Endothelial cell of umbilical vein (primary cell): ENCODE measurements at regions not wholly inside any gene's neighbourhood (a gene's known extent, or its start where the extent isn't known, plus 50 kb on each side); places are given as distances from the start of the nearest gene placed in this dataset.

ENCODE experiments used
- BruUV-seq: library from RNA; stranded (reverse); fragments of 400-500 nt; replicated peaks from 2 replicates; lab custom pipeline; 2021; lab: Mats Ljungman, UMichigan
- CTCF ChIA-PET: fragments of 300-600, 350-600 bp; sonication (Branson Sonifier 250); formaldehyde crosslinking; loops from one replicate; lab custom pipeline; 2021; ENCODE audit warnings: antibody characterized with exemption, inconsistent platforms; lab: Charles Lee
- POLR2A ChIA-PET: fragments of 300-600, 350-600 bp; sonication (Branson Sonifier 250); formaldehyde crosslinking; loops from one replicate; lab custom pipeline; 2021; ENCODE audit warnings: antibody characterized with exemption, inconsistent platforms; lab: Charles Lee
- DNase-seq: peaks from one replicate; pipeline ENCODE4 v3.0.0-alpha.2; 2011; ENCODE audit warnings: low read depth, low spot score
- FAIRE-seq: peaks from 2 replicates; lab custom pipeline; 2011; peaks lifted over from hg19 to GRCh38; lab: Jason Lieb, UNC
- H2AFZ ChIP-seq: 2 replicates; pipeline ENCODE4 v1.6.0; 2012; ENCODE audit warnings: low read depth, low read length, control low read depth, inconsistent platforms
- H3K27ac ChIP-seq: 2 replicates; pipeline ENCODE4 v1.5.1; 2011; ENCODE audit warnings: low read depth, mild to moderate bottlenecking, control low read depth, low read length, moderate library complexity; ENCODE audit not compliant: insufficient read depth
- H3K27me3 ChIP-seq, 2 experiments: 2 replicates each; pipeline versions ENCODE4 v1.6.0 to v1.6.1; 2011; ENCODE audit warnings: low read length in 2 of 2, mixed read lengths in 1 of 2; ENCODE audit not compliant: control insufficient read depth in 2 of 2, insufficient read depth in 2 of 2
- H3K36me3 ChIP-seq, 2 experiments: 2 replicates in 1 of 2; 3 replicates in 1 of 2; pipeline ENCODE4 v1.5.1; 2011; ENCODE audit warnings: low read length in 2 of 2, mild to moderate bottlenecking in 1 of 2, moderate library complexity in 1 of 2; ENCODE audit not compliant: control insufficient read depth in 2 of 2, insufficient read depth in 2 of 2; ENCODE audit errors: extremely low read depth in 1 of 2
- H3K4me1 ChIP-seq: 3 replicates; pipeline ENCODE4 v1.5.1; 2011; ENCODE audit warnings: mild to moderate bottlenecking, low read length; ENCODE audit not compliant: control insufficient read depth, insufficient read depth; ENCODE audit errors: extremely low read depth
- H3K4me2 ChIP-seq: 2 replicates; pipeline ENCODE4 v1.6.1; 2011; ENCODE audit warnings: low read length, control low read depth, mixed read lengths; ENCODE audit not compliant: insufficient read depth
- H3K4me3 ChIP-seq, 3 experiments: fragments of 200-600 bp in 1 of 3; sonication (generic), shearing (Covaris generic) in 1 of 3; replicated peaks in 1 of 3; 2 replicates each; pipeline ENCODE4 v1.5.1; 2011 to 2016; ENCODE audit warnings: control low read depth in 3 of 3, low read length in 3 of 3, mild to moderate bottlenecking in 2 of 3, inconsistent platforms in 1 of 3, low read depth in 1 of 3, moderate library complexity in 1 of 3; ENCODE audit not compliant: insufficient read depth in 1 of 3
- H3K79me2 ChIP-seq: 2 replicates; pipeline ENCODE4 v1.6.0; 2012; ENCODE audit warnings: low read length, inconsistent platforms; ENCODE audit not compliant: control insufficient read depth, insufficient read depth
- H3K9ac ChIP-seq: replicated peaks from 2 replicates; pipeline ENCODE3; 2011; ENCODE audit warnings: low read length, control low read depth; ENCODE audit not compliant: insufficient read depth; ENCODE audit errors: extremely low read depth
- H3K9me1 ChIP-seq: replicated peaks from 3 replicates; pipeline ENCODE4 v1.6.0; 2011; ENCODE audit warnings: mild to moderate bottlenecking, low read length; ENCODE audit not compliant: control insufficient read depth, insufficient read depth; ENCODE audit errors: extremely low read depth
- H3K9me3 ChIP-seq: replicated peaks from 2 replicates; pipeline ENCODE4 v1.5.1; 2012; ENCODE audit warnings: low read length, inconsistent platforms; ENCODE audit not compliant: control insufficient read depth, insufficient read depth
- H4K20me1 ChIP-seq: replicated peaks from 2 replicates; pipeline ENCODE3; 2011; ENCODE audit warnings: mild to moderate bottlenecking, low read length; ENCODE audit not compliant: control insufficient read depth, insufficient read depth; ENCODE audit errors: extremely low read depth
- EZH2 ChIP-seq: IDR thresholded peaks from 2 replicates; pipeline ENCODE4 v1.6.1; 2012; ENCODE audit warnings: borderline replicate concordance, low read depth, mild to moderate bottlenecking, moderate library complexity, low read length, inconsistent platforms; ENCODE audit not compliant: severe bottlenecking
- FOS ChIP-seq: IDR thresholded peaks from 2 replicates; pipeline ENCODE4 v1.6.1; 2011; ENCODE audit warnings: mild to moderate bottlenecking, low read length, moderate library complexity, borderline replicate concordance; ENCODE audit not compliant: insufficient read depth
- GATA2 ChIP-seq: IDR thresholded peaks from 2 replicates; pipeline ENCODE4 v1.7.0; 2011; ENCODE audit warnings: low read depth, mild to moderate bottlenecking, moderate library complexity, mixed read lengths, low read length; ENCODE audit not compliant: insufficient read length, insufficient read depth
- JUN ChIP-seq: IDR thresholded peaks from 2 replicates; pipeline ENCODE4 v1.6.1; 2011; ENCODE audit warnings: borderline replicate concordance, low read depth; ENCODE audit not compliant: insufficient read length, insufficient read depth
- MAX ChIP-seq: IDR thresholded peaks from 2 replicates; pipeline ENCODE4 v1.6.1; 2011; ENCODE audit not compliant: insufficient read depth, insufficient read length
- MYC ChIP-seq: IDR thresholded peaks from one replicate; pipeline ENCODE4 v1.6.1; 2011; ENCODE audit warnings: mild to moderate bottlenecking, low read depth, low read length
- POLR2A ChIP-seq: IDR thresholded peaks from 2 replicates; pipeline ENCODE4 v1.6.1; 2012; ENCODE audit warnings: low read depth, mild to moderate bottlenecking, control low read depth, low read length
- POLR2AphosphoS5 ChIP-seq: IDR thresholded peaks from 2 replicates; pipeline ENCODE4 v1.6.1; 2012; ENCODE audit warnings: low read depth, mild to moderate bottlenecking, control low read depth, low read length, moderate library complexity; ENCODE audit not compliant: insufficient read depth
- dilution Hi-C: fragments of 300-500 bp; cut with MboI; formaldehyde crosslinking; loops from one replicate; pipeline ENCODE4 v1.15.0; 2019; ENCODE audit warnings: low sequenced_read_pairs; ENCODE audit not compliant: extremely low pct_ligation_motif_present
- intact Hi-C: fragments of 100-400 bp; cut with micrococcal nuclease; formaldehyde crosslinking; loops from one replicate; pipeline ENCODE4 v1.10.0; 2022
- TF ChIP-seq, protein P1 (sequence below), 2 donors: IDR thresholded peaks; 1 replicate in 1 of 2; 2 replicates in 1 of 2; pipeline ENCODE4 v1.5.1; 2011; ENCODE audit warnings: low read length in 2 of 2, mild to moderate bottlenecking in 2 of 2, moderate library complexity in 2 of 2, control low read depth in 1 of 2, inconsistent platforms in 1 of 2, low read depth in 1 of 2; ENCODE audit not compliant: insufficient read depth in 1 of 2; ENCODE audit errors: extremely low read depth in 1 of 2

- no peaks in the 10 kb centered on the region for H3K27me3 ChIP-seq
- no TSS peak for BruUV-seq
- no peaks in the 10 kb centered on the region for H3K36me3 ChIP-seq
- H3K9ac ChIP-seq: no peak overlapping the region
- dilution Hi-C loops: no loop called here
- H3K79me2 ChIP-seq: no peaks in the 10 kb centered on the region
- no peak overlapping the region for H3K4me3 ChIP-seq
- FAIRE-seq (no peak), DNase-seq (no peak)
- CTCF ChIA-PET: no interaction called here
- no peak overlapping the region for H2AFZ ChIP-seq
- POLR2A ChIA-PET: no interaction called here
- no peaks in the 10 kb centered on the region for H3K4me1 ChIP-seq
- no peak overlapping the region for H3K4me2 ChIP-seq
- no peaks in the 10 kb centered on the region for H4K20me1 ChIP-seq
- H3K9me1 ChIP-seq: no peaks in the 10 kb centered on the region
- H3K27ac ChIP-seq: no peak overlapping the region
- intact Hi-C loops: no loop called here
- no peak for TF ChIP-seq EZH2
- TF ChIP-seq GATA2: no peak
- TF ChIP-seq, protein P1, sequence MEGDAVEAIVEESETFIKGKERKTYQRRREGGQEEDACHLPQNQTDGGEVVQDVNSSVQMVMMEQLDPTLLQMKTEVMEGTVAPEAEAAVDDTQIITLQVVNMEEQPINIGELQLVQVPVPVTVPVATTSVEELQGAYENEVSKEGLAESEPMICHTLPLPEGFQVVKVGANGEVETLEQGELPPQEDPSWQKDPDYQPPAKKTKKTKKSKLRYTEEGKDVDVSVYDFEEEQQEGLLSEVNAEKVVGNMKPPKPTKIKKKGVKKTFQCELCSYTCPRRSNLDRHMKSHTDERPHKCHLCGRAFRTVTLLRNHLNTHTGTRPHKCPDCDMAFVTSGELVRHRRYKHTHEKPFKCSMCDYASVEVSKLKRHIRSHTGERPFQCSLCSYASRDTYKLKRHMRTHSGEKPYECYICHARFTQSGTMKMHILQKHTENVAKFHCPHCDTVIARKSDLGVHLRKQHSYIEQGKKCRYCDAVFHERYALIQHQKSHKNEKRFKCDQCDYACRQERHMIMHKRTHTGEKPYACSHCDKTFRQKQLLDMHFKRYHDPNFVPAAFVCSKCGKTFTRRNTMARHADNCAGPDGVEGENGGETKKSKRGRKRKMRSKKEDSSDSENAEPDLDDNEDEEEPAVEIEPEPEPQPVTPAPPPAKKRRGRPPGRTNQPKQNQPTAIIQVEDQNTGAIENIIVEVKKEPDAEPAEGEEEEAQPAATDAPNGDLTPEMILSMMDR (IDR thresholded peaks at IDR 0.05; ENCODE audit: extremely low read depth in 1 of 2, insufficient read depth in 1 of 2, low read depth in 1 of 2, low read length in 2 of 2): no peak
- no peak for TF ChIP-seq FOS
- no peak for TF ChIP-seq POLR2AphosphoS5
- TF ChIP-seq JUN: no peak
- TF ChIP-seq MYC: no peak
- no peak for TF ChIP-seq MAX
- no peak for TF ChIP-seq POLR2A
- H3K9me3 ChIP-seq: no peaks in the 10 kb centered on the region
Observed at GRCh38 chr20:55139173-55139765, 663.9 kb downstream of the DOK5 start.
